Thymus (tissue), 11 donors: ENCODE measurements at regions not wholly inside any gene's neighbourhood (a gene's known extent, or its start where the extent isn't known, plus 50 kb on each side); places are given as distances from the start of the nearest gene placed in this dataset.

ENCODE experiments used
- DNase-seq, 9 donors: peaks; one replicate each; pipeline ENCODE4 v3.0.0-alpha.2; 2013; ENCODE audit warnings: low spot score in 9 of 9, low read depth in 6 of 9, missing footprints in 1 of 9
- H3K27ac ChIP-seq, 2 donors: one replicate each; pipeline ENCODE4 v1.5.1; 2013; ENCODE audit warnings: control low read depth in 1 of 2, low read depth in 1 of 2, low read length in 1 of 2, mild to moderate bottlenecking in 1 of 2, moderate library complexity in 1 of 2
- H3K27me3 ChIP-seq, 2 donors: one replicate each; pipeline ENCODE4 v1.5.1; 2013; ENCODE audit warnings: low read length in 1 of 2; ENCODE audit not compliant: control insufficient read depth in 2 of 2, insufficient read depth in 1 of 2
- H3K36me3 ChIP-seq, 2 donors: one replicate each; pipeline ENCODE4 v1.5.1; 2013; ENCODE audit warnings: low read length in 1 of 2, mild to moderate bottlenecking in 1 of 2, moderate library complexity in 1 of 2; ENCODE audit not compliant: control insufficient read depth in 2 of 2, insufficient read depth in 2 of 2
- H3K4me1 ChIP-seq, 2 donors: one replicate each; pipeline ENCODE4 v1.5.1; 2013; ENCODE audit warnings: low read length in 2 of 2; ENCODE audit not compliant: control insufficient read depth in 2 of 2, insufficient read depth in 2 of 2
- H3K4me3 ChIP-seq, 2 donors: one replicate each; pipeline ENCODE4 v1.5.1; 2013; ENCODE audit warnings: low read length in 2 of 2, control low read depth in 1 of 2, mild to moderate bottlenecking in 1 of 2
- H3K9me3 ChIP-seq, 2 donors: one replicate each; pipeline ENCODE4 v1.5.1; 2013; ENCODE audit warnings: low read length in 1 of 2, mild to moderate bottlenecking in 1 of 2; ENCODE audit not compliant: control insufficient read depth in 2 of 2, insufficient read depth in 1 of 2
- WGBS: extraction: QIAGEN DNeasy Blood & Tissue Kit; methylation state at CpG from one replicate; pipeline ENCODE4 v1.1.7; 2013; 5-methylcytosine and 5-hydroxymethylcytosine counted together
- donor health status: healthy.

GRCh38 chr4:114495471-114495928 is 103.1 kb upstream of the UGT8 start:
- H3K27ac ChIP-seq = no peak overlapping the region
- H3K36me3 ChIP-seq = no peaks in the 10 kb centered on the region
- no peaks in the 10 kb centered on the region for H3K4me1 ChIP-seq
- no peak overlapping the region for H3K4me3 ChIP-seq
- no peaks in the 10 kb centered on the region for H3K9me3 ChIP-seq
- H3K27me3 ChIP-seq = no peaks in the 10 kb centered on the region
- WGBS = 36% methylated on average over 8 of the region's 8 CpGs
- DNase-seq = no peak

DNA sequence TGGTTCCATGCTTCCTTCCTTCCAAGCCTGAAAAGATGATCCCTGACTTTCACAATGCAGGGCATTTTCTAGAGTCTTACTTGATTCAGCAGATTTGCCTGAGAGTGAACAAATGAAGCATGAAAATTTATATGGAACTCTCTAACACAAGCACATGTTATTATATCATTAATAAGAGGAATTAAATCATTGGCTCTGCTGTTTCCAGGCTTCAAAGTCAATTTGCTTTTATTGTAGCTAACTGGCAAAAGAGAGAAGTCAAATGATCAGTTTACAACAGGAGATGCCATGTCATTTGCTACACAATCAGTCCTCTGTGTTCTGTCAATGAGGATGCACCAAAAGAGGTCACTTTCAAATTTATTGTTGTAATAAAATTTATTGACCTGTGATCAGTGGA is 101.5 kb upstream of the UGT8 start:
- H3K4me1 ChIP-seq = no peaks in the 10 kb centered on the region
- H3K36me3 ChIP-seq = no peaks in the 10 kb centered on the region
- no peak overlapping the region for H3K27ac ChIP-seq
- no peaks in the 10 kb centered on the region for H3K27me3 ChIP-seq
- no peak for DNase-seq
- no peak overlapping the region for H3K4me3 ChIP-seq
- H3K9me3 ChIP-seq = no peaks in the 10 kb centered on the region

- no peaks in the 10 kb centered on the region for H3K36me3 ChIP-seq
- no peak overlapping the region for H3K27ac ChIP-seq
- H3K27me3 ChIP-seq = no peaks in the 10 kb centered on the region
- H3K9me3 ChIP-seq = no peaks in the 10 kb centered on the region
- no peaks in the 10 kb centered on the region for H3K4me1 ChIP-seq
- H3K4me3 ChIP-seq = no peak overlapping the region
- no peak for DNase-seq
Observed at GRCh38 chr4:114509340-114509739, 89.3 kb upstream of the UGT8 start.

GRCh38 chr4:114512595-114513295 is 85.9 kb upstream of the UGT8 start:
- no peaks in the 10 kb centered on the region for H3K4me1 ChIP-seq
- H3K27ac ChIP-seq = no peak overlapping the region
- H3K9me3 ChIP-seq = peaks cover 0 to 7% of the 10 kb centered on the region in 2 donors
- no peaks in the 10 kb centered on the region for H3K36me3 ChIP-seq
- H3K27me3 ChIP-seq = no peaks in the 10 kb centered on the region
- no peak overlapping the region for H3K4me3 ChIP-seq
- WGBS = 94% methylated on average over 3 of the region's 3 CpGs
- DNase-seq = no peak

GRCh38 chr4:114519368-114519767 is 79.2 kb upstream of the UGT8 start:
- no peaks in the 10 kb centered on the region for H3K36me3 ChIP-seq
- no peak for DNase-seq
- no peak overlapping the region for H3K4me3 ChIP-seq
- WGBS = 94% methylated on average over 2 of the region's 2 CpGs
- no peaks in the 10 kb centered on the region for H3K27me3 ChIP-seq
- H3K4me1 ChIP-seq = no peaks in the 10 kb centered on the region
- H3K27ac ChIP-seq = no peak overlapping the region
- peaks cover 0 to 7% of the 10 kb centered on the region in 2 donors for H3K9me3 ChIP-seq

- H3K9me3 ChIP-seq = no peaks in the 10 kb centered on the region
- no peaks in the 10 kb centered on the region for H3K27me3 ChIP-seq
- H3K27ac ChIP-seq = no peak overlapping the region
- 88% methylated on average over 1 of the region's 1 CpG for WGBS
- H3K36me3 ChIP-seq = no peaks in the 10 kb centered on the region
- no peak for DNase-seq
- H3K4me3 ChIP-seq = no peak overlapping the region
- no peaks in the 10 kb centered on the region for H3K4me1 ChIP-seq
Observed at GRCh38 chr4:114527170-114527569, 71.4 kb upstream of the UGT8 start.

GRCh38 chr4:114527637-114528036 is 71.0 kb upstream of the UGT8 start:
- DNase-seq = no peak
- H3K4me1 ChIP-seq = no peaks in the 10 kb centered on the region
- 53% methylated on average over 2 of the region's 2 CpGs for WGBS

GRCh38 chr4:114535725-114536124 is 62.9 kb upstream of the UGT8 start:
- Histone ChIP-seq H3K4me3 (no peak overlapping the region), H3K36me3 (no peaks in the 10 kb centered on the region), H3K27ac (no peak overlapping the region), H3K9me3 (no peaks in the 10 kb centered on the region), H3K27me3 (no peaks in the 10 kb centered on the region), H3K4me1 (no peaks in the 10 kb centered on the region)
- WGBS = 76% methylated on average over 1 of the region's 1 CpG
- DNase-seq = no peak

More at GRCh38 chr4:114527637-114528036, 71.0 kb upstream of the UGT8 start:
- Histone ChIP-seq H3K27me3 (no peaks in the 10 kb centered on the region), H3K27ac (no peak overlapping the region), H3K36me3 (no peaks in the 10 kb centered on the region), H3K9me3 (no peaks in the 10 kb centered on the region), H3K4me3 (no peak overlapping the region)

DNA sequence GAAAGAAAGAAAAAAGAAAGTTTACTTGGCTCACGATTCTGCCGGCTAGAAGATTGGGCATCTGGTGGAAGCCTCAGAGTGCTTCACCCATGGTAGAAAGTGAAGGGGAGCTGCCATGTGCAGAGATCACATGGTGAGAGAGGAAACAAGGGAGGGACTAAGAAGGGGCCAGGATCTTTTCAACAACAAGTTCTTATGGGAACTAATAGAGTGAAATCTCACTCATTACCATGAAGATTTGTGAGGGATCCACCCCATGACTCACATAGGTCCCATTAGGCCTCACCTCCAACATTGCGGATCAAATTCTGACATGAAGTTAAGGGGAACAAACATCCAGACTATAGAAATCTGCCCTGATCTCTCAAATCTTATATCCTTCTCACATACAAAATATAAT is 61.3 kb upstream of the UGT8 start:
- DNase-seq = no peak
- Histone ChIP-seq H3K4me1 (no peaks in the 10 kb centered on the region), H3K36me3 (no peaks in the 10 kb centered on the region), H3K9me3 (no peaks in the 10 kb centered on the region), H3K4me3 (no peak overlapping the region), H3K27ac (no peak overlapping the region), H3K27me3 (no peaks in the 10 kb centered on the region)
- 97% methylated on average over 3 of the region's 3 CpGs for WGBS
